HEK293 (cell line): ENCODE measurements at regions not wholly inside any gene's neighbourhood (a gene's known extent, or its start where the extent isn't known, plus 50 kb on each side); places are given as distances from the start of the nearest gene placed in this dataset.

Source experiments
- CTCF ChIA-PET: fragments of 350-600 bp; formaldehyde crosslinking; extraction: SDS; loops from one replicate; lab custom pipeline; 2021; ENCODE audit warnings: antibody characterized with exemption; lab: Yijun Ruan, JAX
- POLR2A ChIA-PET: fragments of 300-600 bp; formaldehyde crosslinking; extraction: SDS; loops from one replicate; lab custom pipeline; 2020; ENCODE audit warnings: antibody characterized with exemption, inconsistent platforms; lab: Yijun Ruan, JAX
- H3K27ac ChIP-seq: fragments of 200-500 bp; sonication (Bioruptor generic); 2 replicates; pipeline ENCODE4 v1.5.1; 2014; ENCODE audit warnings: low read depth, low read length, control low read depth, inconsistent platforms; ENCODE audit errors: extremely low read depth
- H3K36me3 ChIP-seq, 2 experiments: fragments of 200-500 bp in 1 of 2; sonication (Bioruptor generic) in 1 of 2; 1 replicate in 1 of 2; 2 replicates in 1 of 2; pipeline ENCODE4 v1.5.1; 2014 to 2017; ENCODE audit warnings: inconsistent platforms in 2 of 2, low read length in 2 of 2; ENCODE audit not compliant: control insufficient read depth in 2 of 2, insufficient read depth in 1 of 2
- H3K4me1 ChIP-seq: fragments of 200-500 bp; sonication (Bioruptor generic); 2 replicates; pipeline ENCODE4 v1.5.1; 2014; ENCODE audit warnings: mild to moderate bottlenecking, low read length, inconsistent platforms; ENCODE audit not compliant: control insufficient read depth, insufficient read depth
- H3K4me3 ChIP-seq: 2 replicates; pipeline ENCODE4 v1.5.1; 2011; ENCODE audit warnings: low read depth, mild to moderate bottlenecking, control low read depth, low read length, moderate library complexity
- H3K9me3 ChIP-seq: fragments of 200-500 bp; sonication (Bioruptor generic); 2 replicates; pipeline ENCODE4 v1.5.1; 2014; ENCODE audit warnings: low read depth, low read length, inconsistent platforms; ENCODE audit not compliant: control insufficient read depth, insufficient read depth
- GLIS1 ChIP-seq: fragments of 450-650 bp; formaldehyde crosslinking; IDR thresholded peaks from 2 replicates; pipeline ENCODE4 v1.5.1; 2016; ENCODE audit warnings: missing biosample characterization, missing genetic modification characterization
- GLIS2 ChIP-seq: fragments of 450-650 bp; formaldehyde crosslinking; IDR thresholded peaks from 2 replicates; pipeline ENCODE4 v1.5.1; 2016; ENCODE audit warnings: missing biosample characterization, missing genetic modification characterization
- KLF8 ChIP-seq: fragments of 450-650 bp; formaldehyde crosslinking; IDR thresholded peaks from 2 replicates; pipeline ENCODE4 v1.5.1; 2016; ENCODE audit warnings: missing biosample characterization, missing genetic modification characterization
- SETDB1 ChIP-seq: IDR thresholded peaks from one replicate; pipeline ENCODE4 v1.6.1; 2017; ENCODE audit warnings: mild to moderate bottlenecking, low read length, moderate library complexity, mixed read lengths; ENCODE audit not compliant: insufficient read length
- SP3 ChIP-seq: fragments of 450-650 bp; formaldehyde crosslinking; IDR thresholded peaks from 2 replicates; pipeline ENCODE4 v1.5.1; 2016; ENCODE audit warnings: missing biosample characterization, missing genetic modification characterization
- WT1 ChIP-seq: fragments of 450-650 bp; formaldehyde crosslinking; IDR thresholded peaks from 2 replicates; pipeline ENCODE4 v1.5.1; 2016; ENCODE audit warnings: missing biosample characterization, missing genetic modification characterization
- YY1 ChIP-seq: fragments of 450-650 bp; formaldehyde crosslinking; IDR thresholded peaks from 2 replicates; pipeline ENCODE4 v1.5.1; 2018; ENCODE audit warnings: missing biosample characterization, missing genetic modification characterization
- ZBTB48 ChIP-seq: fragments of 450-650 bp; formaldehyde crosslinking; IDR thresholded peaks from 2 replicates; pipeline ENCODE4 v1.5.1; 2016; ENCODE audit warnings: missing biosample characterization, missing genetic modification characterization
- ZNF140 ChIP-seq: fragments of 450-650 bp; formaldehyde crosslinking; IDR thresholded peaks from 2 replicates; pipeline ENCODE4 v1.5.1; 2016; ENCODE audit warnings: missing biosample characterization, missing genetic modification characterization
- ZNF202 ChIP-seq: fragments of 450-650 bp; formaldehyde crosslinking; IDR thresholded peaks from 2 replicates; pipeline ENCODE4 v1.5.1; 2016; ENCODE audit warnings: missing biosample characterization, missing genetic modification characterization, borderline replicate concordance
- ZNF335 ChIP-seq: fragments of 450-650 bp; formaldehyde crosslinking; conservative IDR thresholded peaks from 2 replicates; pipeline ENCODE4 v1.5.1; 2016; ENCODE audit warnings: missing biosample characterization, missing genetic modification characterization
- ZNF341 ChIP-seq: fragments of 450-650 bp; formaldehyde crosslinking; IDR thresholded peaks from 2 replicates; pipeline ENCODE4; 2016; ENCODE audit warnings: low read depth, missing biosample characterization, missing genetic modification characterization
- ZNF37A ChIP-seq: fragments of 450-650 bp; IDR thresholded peaks from 2 replicates; pipeline ENCODE4 v1.5.1; 2018; ENCODE audit warnings: missing biosample characterization, missing genetic modification characterization
- ZNF426 ChIP-seq: fragments of 450-650 bp; formaldehyde crosslinking; IDR thresholded peaks from 2 replicates; pipeline ENCODE4 v1.5.1; 2017; ENCODE audit warnings: missing biosample characterization, missing genetic modification characterization, mild to moderate bottlenecking, inconsistent platforms, moderate library complexity
- ZNF501 ChIP-seq: fragments of 450-650 bp; formaldehyde crosslinking; IDR thresholded peaks from 2 replicates; pipeline ENCODE4 v1.5.1; 2016; ENCODE audit warnings: missing biosample characterization, missing genetic modification characterization
- ZNF555 ChIP-seq: fragments of 450-650 bp; formaldehyde crosslinking; conservative IDR thresholded peaks from 2 replicates; pipeline ENCODE4 v1.5.1; 2017; ENCODE audit warnings: missing biosample characterization, mild to moderate bottlenecking, missing genetic modification characterization, inconsistent platforms
- ZNF560 ChIP-seq: fragments of 450-650 bp; formaldehyde crosslinking; IDR thresholded peaks from 2 replicates; pipeline ENCODE4 v1.5.1; 2017; ENCODE audit warnings: missing biosample characterization, missing genetic modification characterization, borderline replicate concordance
- ZNF596 ChIP-seq: fragments of 450-650 bp; IDR thresholded peaks from 2 replicates; pipeline ENCODE4 v1.5.0; 2018; ENCODE audit warnings: missing biosample characterization, mild to moderate bottlenecking, missing genetic modification characterization, moderate library complexity
- ZNF660 ChIP-seq: fragments of 450-650 bp; IDR thresholded peaks from 2 replicates; pipeline ENCODE4 v1.5.1; 2018; ENCODE audit warnings: missing biosample characterization, mild to moderate bottlenecking, missing genetic modification characterization
- ZNF785 ChIP-seq: fragments of 450-650 bp; formaldehyde crosslinking; IDR thresholded peaks from 2 replicates; pipeline ENCODE4 v1.5.1; 2016; ENCODE audit warnings: missing biosample characterization, missing genetic modification characterization
- ZNF792 ChIP-seq: fragments of 450-650 bp; formaldehyde crosslinking; IDR thresholded peaks from 2 replicates; pipeline ENCODE4 v1.5.1; 2016; ENCODE audit warnings: missing biosample characterization, missing genetic modification characterization
- ZSCAN30 ChIP-seq: fragments of 450-650 bp; IDR thresholded peaks from 2 replicates; pipeline ENCODE4 v1.5.1; 2018; ENCODE audit warnings: missing biosample characterization, mild to moderate bottlenecking, missing genetic modification characterization, moderate library complexity
- TF ChIP-seq, protein P1 (sequence below): fragments of 450-650 bp; formaldehyde crosslinking; conservative IDR thresholded peaks from 2 replicates; pipeline ENCODE4 v1.5.1; 2016; ENCODE audit warnings: low read depth, missing biosample characterization, missing genetic modification characterization
- TF ChIP-seq, protein P2 (sequence below): fragments of 450-650 bp; formaldehyde crosslinking; IDR thresholded peaks from 2 replicates; pipeline ENCODE4 v1.5.1; 2016; ENCODE audit warnings: missing biosample characterization, missing genetic modification characterization
- TF ChIP-seq, protein P3 (sequence below): fragments of 450-650 bp; formaldehyde crosslinking; IDR thresholded peaks from 2 replicates; pipeline ENCODE4 v1.5.1; 2016; ENCODE audit warnings: missing biosample characterization, missing genetic modification characterization
- TF ChIP-seq, protein P4 (sequence below): IDR thresholded peaks from 2 replicates; pipeline ENCODE4 v1.6.1; 2011; ENCODE audit warnings: mild to moderate bottlenecking, low read depth, low read length, borderline replicate concordance

DNA sequence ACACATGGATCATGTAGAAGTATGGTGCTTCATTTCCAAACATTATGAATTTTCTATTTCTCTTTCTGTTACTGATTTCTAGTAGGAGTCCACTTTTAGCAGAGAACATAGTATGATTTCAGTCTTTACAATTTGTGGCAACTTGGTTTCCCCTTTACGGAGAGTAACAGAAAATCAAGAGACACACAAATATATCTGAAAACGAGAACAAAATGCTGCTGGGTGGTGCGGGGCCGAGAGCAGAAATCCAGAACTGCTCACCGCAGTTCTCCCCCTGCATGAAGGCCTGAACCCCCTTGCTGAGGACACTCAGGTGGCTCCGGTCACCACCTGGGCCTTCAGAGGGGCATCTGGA is 94.5 kb upstream of the FMN2 start:
- POLR2A ChIA-PET, result no interaction called here
- no peak overlapping the region for H3K27ac ChIP-seq
- no peak overlapping the region; the same call in 1 of the 2 replicates for H3K4me3 ChIP-seq
- TF ChIP-seq SETDB1 (no peak), ZNF335 (tag by site-specific recombination) (0 out of 2 replicates have a peak, but pooled peaks have one; percentile 18), ZNF426 (no peak), ZNF501 (no peak), ZNF202 (tag by site-specific recombination) (no peak), ZSCAN30 (no peak), ZNF792 (tag by site-specific recombination) (no peak)
- no peaks in the 10 kb centered on the region for H3K9me3 ChIP-seq
- H3K36me3 ChIP-seq, result no peaks in the 10 kb centered on the region
- H3K4me1 ChIP-seq, result peaks cover 6% of the 10 kb centered on the region
- CTCF ChIA-PET, result interaction anchor here (1.2 to 3.2 kb wide), 4 partner anchors 7 to 45 kb away, joined by 4 to 31 read pairs (median 15); no protein-coding TSS in a partner anchor

DNA sequence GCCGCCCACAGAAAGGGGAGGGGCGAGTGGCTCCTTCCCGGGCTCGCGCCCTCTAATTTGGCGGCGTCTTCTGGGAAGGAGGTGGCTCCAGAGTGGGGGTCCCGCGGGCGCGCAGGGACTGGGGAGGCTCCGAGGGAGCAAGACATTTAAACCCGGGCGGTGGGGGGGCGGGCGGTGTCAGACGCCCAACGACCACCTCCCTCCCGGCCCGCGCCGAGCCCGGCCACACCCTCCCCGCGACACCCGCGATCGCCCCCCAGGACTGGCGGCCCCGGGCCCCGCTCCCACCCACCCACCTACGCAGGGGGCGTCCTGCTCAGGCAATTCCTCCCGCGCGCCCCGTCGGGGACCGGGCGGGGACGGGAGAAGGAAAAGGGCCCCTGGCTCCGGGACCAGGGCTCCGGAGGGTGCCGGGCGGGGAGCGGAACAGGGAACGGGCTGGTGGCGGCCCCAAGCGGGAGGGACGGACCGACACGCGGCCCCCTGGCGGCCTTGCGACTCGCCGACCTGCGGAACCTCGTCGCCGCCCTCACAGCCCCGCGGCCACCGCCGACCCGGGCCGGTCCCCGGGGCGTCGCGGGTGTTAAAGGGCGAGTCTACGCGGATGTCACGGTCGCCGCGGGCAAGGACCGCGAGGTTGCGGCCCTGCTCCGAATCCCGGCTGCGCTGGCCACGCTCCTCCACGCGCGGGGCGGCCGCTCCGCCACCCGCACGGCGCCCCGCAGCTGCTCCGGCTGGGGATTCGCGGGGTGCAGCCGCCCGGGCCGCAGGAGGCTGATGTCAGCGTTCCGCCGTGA is 94.0 kb upstream of the FMN2 start:
- Histone ChIP-seq H3K27ac (peak overlapping the region; percentile 42; the same call in 1 of the 2 replicates), H3K9me3 (no peaks in the 10 kb centered on the region), H3K4me1 (peaks cover 6% of the 10 kb centered on the region), H3K36me3 (no peaks in the 10 kb centered on the region), H3K4me3 (peak overlapping the region; percentile 48)
- ChIA-PET CTCF (interaction anchor here (0.7 to 2.5 kb wide), 6 partner anchors 9 to 647 kb away, joined by 3 to 17 read pairs (median 4); no protein-coding TSS in a partner anchor), POLR2A (no interaction called here)
- peak; percentile 48; the same call in 1 of the 2 replicates for TF ChIP-seq YY1 (tag by site-specific recombination)
- peak; percentile 69 for TF ChIP-seq GLIS2 (tag by site-specific recombination)
- peak; percentile 60; the same call in 1 of the 2 replicates for TF ChIP-seq ZNF37A (tag by site-specific recombination)
- TF ChIP-seq GLIS1 (tag by site-specific recombination), result peak; percentile 39; the same call in 1 of the 2 replicates
- peak; percentile 88 for TF ChIP-seq ZNF202 (tag by site-specific recombination)
- no peak; the same call in 1 of the 2 replicates for TF ChIP-seq WT1 (tag by site-specific recombination)
- peak; percentile 94 for TF ChIP-seq ZNF660 (tag by site-specific recombination)
- peak; percentile 46 for TF ChIP-seq ZNF596 (tag by site-specific recombination)
- TF ChIP-seq ZNF341 (tag by site-specific recombination), result peak; percentile 75
- peak; percentile 37; the same call in 1 of the 2 replicates for TF ChIP-seq SP3
- TF ChIP-seq ZNF560, result no peak
- TF ChIP-seq, protein P1, sequence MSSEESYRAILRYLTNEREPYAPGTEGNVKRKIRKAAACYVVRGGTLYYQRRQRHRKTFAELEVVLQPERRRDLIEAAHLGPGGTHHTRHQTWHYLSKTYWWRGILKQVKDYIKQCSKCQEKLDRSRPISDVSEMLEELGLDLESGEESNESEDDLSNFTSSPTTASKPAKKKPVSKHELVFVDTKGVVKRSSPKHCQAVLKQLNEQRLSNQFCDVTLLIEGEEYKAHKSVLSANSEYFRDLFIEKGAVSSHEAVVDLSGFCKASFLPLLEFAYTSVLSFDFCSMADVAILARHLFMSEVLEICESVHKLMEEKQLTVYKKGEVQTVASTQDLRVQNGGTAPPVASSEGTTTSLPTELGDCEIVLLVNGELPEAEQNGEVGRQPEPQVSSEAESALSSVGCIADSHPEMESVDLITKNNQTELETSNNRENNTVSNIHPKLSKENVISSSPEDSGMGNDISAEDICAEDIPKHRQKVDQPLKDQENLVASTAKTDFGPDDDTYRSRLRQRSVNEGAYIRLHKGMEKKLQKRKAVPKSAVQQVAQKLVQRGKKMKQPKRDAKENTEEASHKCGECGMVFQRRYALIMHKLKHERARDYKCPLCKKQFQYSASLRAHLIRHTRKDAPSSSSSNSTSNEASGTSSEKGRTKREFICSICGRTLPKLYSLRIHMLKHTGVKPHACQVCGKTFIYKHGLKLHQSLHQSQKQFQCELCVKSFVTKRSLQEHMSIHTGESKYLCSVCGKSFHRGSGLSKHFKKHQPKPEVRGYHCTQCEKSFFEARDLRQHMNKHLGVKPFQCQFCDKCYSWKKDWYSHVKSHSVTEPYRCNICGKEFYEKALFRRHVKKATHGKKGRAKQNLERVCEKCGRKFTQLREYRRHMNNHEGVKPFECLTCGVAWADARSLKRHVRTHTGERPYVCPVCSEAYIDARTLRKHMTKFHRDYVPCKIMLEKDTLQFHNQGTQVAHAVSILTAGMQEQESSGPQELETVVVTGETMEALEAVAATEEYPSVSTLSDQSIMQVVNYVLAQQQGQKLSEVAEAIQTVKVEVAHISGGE, result peak; percentile 38; the same call in 1 of the 2 replicates
- TF ChIP-seq ZBTB48, result peak; percentile 83
- TF ChIP-seq, protein P2, sequence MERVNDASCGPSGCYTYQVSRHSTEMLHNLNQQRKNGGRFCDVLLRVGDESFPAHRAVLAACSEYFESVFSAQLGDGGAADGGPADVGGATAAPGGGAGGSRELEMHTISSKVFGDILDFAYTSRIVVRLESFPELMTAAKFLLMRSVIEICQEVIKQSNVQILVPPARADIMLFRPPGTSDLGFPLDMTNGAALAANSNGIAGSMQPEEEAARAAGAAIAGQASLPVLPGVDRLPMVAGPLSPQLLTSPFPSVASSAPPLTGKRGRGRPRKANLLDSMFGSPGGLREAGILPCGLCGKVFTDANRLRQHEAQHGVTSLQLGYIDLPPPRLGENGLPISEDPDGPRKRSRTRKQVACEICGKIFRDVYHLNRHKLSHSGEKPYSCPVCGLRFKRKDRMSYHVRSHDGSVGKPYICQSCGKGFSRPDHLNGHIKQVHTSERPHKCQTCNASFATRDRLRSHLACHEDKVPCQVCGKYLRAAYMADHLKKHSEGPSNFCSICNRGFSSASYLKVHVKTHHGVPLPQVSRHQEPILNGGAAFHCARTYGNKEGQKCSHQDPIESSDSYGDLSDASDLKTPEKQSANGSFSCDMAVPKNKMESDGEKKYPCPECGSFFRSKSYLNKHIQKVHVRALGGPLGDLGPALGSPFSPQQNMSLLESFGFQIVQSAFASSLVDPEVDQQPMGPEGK, result 0 out of 2 replicates have a peak, but pooled peaks have one; percentile 42
- TF ChIP-seq ZNF555 (tag by site-specific recombination), result no peak
- TF ChIP-seq ZNF140 (tag by site-specific recombination), result no peak
- TF ChIP-seq ZNF335 (tag by site-specific recombination), result peak; percentile 7
- TF ChIP-seq ZSCAN30, result peak; percentile 93
- TF ChIP-seq, protein P3, sequence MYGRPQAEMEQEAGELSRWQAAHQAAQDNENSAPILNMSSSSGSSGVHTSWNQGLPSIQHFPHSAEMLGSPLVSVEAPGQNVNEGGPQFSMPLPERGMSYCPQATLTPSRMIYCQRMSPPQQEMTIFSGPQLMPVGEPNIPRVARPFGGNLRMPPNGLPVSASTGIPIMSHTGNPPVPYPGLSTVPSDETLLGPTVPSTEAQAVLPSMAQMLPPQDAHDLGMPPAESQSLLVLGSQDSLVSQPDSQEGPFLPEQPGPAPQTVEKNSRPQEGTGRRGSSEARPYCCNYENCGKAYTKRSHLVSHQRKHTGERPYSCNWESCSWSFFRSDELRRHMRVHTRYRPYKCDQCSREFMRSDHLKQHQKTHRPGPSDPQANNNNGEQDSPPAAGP (tag by site-specific recombination), result no peak
- TF ChIP-seq, protein P4, sequence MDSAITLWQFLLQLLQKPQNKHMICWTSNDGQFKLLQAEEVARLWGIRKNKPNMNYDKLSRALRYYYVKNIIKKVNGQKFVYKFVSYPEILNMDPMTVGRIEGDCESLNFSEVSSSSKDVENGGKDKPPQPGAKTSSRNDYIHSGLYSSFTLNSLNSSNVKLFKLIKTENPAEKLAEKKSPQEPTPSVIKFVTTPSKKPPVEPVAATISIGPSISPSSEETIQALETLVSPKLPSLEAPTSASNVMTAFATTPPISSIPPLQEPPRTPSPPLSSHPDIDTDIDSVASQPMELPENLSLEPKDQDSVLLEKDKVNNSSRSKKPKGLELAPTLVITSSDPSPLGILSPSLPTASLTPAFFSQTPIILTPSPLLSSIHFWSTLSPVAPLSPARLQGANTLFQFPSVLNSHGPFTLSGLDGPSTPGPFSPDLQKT, result no peak
- TF ChIP-seq KLF8 (tag by site-specific recombination), result peak; percentile 15; the same call in 1 of the 2 replicates
- 0 out of 2 replicates have a peak, but pooled peaks have one; percentile 72 for TF ChIP-seq ZNF785 (tag by site-specific recombination)
- no peak for TF ChIP-seq ZNF426
